AG04450 (cell line): ENCODE measurements at regions not wholly inside any gene's neighbourhood (a gene's known extent, or its start where the extent isn't known, plus 50 kb on each side); places are given as distances from the start of the nearest gene placed in this dataset.

ENCODE experiments used
- CTCF ChIA-PET: fragments of 300-600, 350-600 bp; formaldehyde crosslinking; extraction: SDS; loops from one replicate; lab custom pipeline; 2022; ENCODE audit warnings: antibody characterized with exemption, inconsistent platforms; lab: Charles Lee
- POLR2A ChIA-PET: fragments of 350-600 bp; formaldehyde crosslinking; extraction: SDS; loops from one replicate; lab custom pipeline; 2021; ENCODE audit warnings: antibody characterized with exemption, inconsistent platforms; lab: Yijun Ruan, JAX
- DNase-seq: peaks from one replicate; pipeline ENCODE4 v3.0.0-alpha.2; 2011; ENCODE audit warnings: low read depth, low spot score
- H3K27ac ChIP-seq: one replicate; pipeline ENCODE4 v1.5.1; 2012; ENCODE audit warnings: low read depth, low read length, control low read depth
- H3K27me3 ChIP-seq: one replicate; pipeline ENCODE4 v1.6.0; 2012; ENCODE audit warnings: low read length; ENCODE audit not compliant: control insufficient read depth, insufficient read depth
- H3K4me3 ChIP-seq: 2 replicates; pipeline ENCODE4 v1.5.1; 2011; ENCODE audit warnings: mild to moderate bottlenecking, low read depth, low read length, control low read depth
- H3K9me3 ChIP-seq: 2 replicates; pipeline ENCODE4 v1.5.1; 2012; ENCODE audit warnings: low read length; ENCODE audit not compliant: control insufficient read depth, insufficient read depth
- CTCF ChIP-seq: IDR thresholded peaks from 2 replicates; pipeline ENCODE4 v1.5.1; 2011; ENCODE audit warnings: low read depth, low read length, control low read depth, inconsistent platforms

- CTCF ChIA-PET = no interaction called here
- no peak overlapping the region for H3K27ac ChIP-seq
- TF ChIP-seq CTCF = no peak
- no peaks in the 10 kb centered on the region for H3K27me3 ChIP-seq
- H3K9me3 ChIP-seq = peaks cover 5% of the 10 kb centered on the region; the same call in 1 of the 2 replicates
- H3K4me3 ChIP-seq = no peak overlapping the region
- DNase-seq = no peak
- POLR2A ChIA-PET = no interaction called here
These were observed 1932.0 kb downstream of the SUCLG1 start for GRCh38 chr2:82527124-82527523.

- CTCF ChIA-PET = no interaction called here
- H3K27ac ChIP-seq = no peak overlapping the region
- POLR2A ChIA-PET = no interaction called here
- TF ChIP-seq CTCF = no peak
- H3K9me3 ChIP-seq = peaks cover 5% of the 10 kb centered on the region; the same call in 1 of the 2 replicates
- no peak overlapping the region for H3K4me3 ChIP-seq
- H3K27me3 ChIP-seq = no peaks in the 10 kb centered on the region
- DNase-seq = no peak
These were observed 1932.8 kb downstream of the SUCLG1 start for GRCh38 chr2:82526277-82526676.

GRCh38 chr2:82525744-82526143, 1933.3 kb downstream of the SUCLG1 start:
- Histone ChIP-seq H3K4me3 (no peak overlapping the region), H3K27ac (no peak overlapping the region), H3K9me3 (peaks cover 5% of the 10 kb centered on the region; the same call in 1 of the 2 replicates), H3K27me3 (no peaks in the 10 kb centered on the region)
- DNase-seq = no peak
- CTCF ChIA-PET = no interaction called here
- TF ChIP-seq CTCF = no peak
- POLR2A ChIA-PET = no interaction called here

GRCh38 chr2:82524826-82525225, 1934.3 kb downstream of the SUCLG1 start:
- no peak for DNase-seq
- CTCF ChIA-PET = interaction anchor here (0.6 kb wide), 1 partner anchor 39 kb away, joined by 3 read pairs; no protein-coding TSS in a partner anchor
- no peak overlapping the region for H3K27ac ChIP-seq
- POLR2A ChIA-PET = no interaction called here
- no peak overlapping the region for H3K4me3 ChIP-seq
- no peak for TF ChIP-seq CTCF
- H3K9me3 ChIP-seq = peaks cover 5% of the 10 kb centered on the region; the same call in 1 of the 2 replicates
- no peaks in the 10 kb centered on the region for H3K27me3 ChIP-seq

- H3K4me3 ChIP-seq = no peak overlapping the region
- CTCF ChIA-PET = no interaction called here
- H3K9me3 ChIP-seq = peaks cover 15% of the 10 kb centered on the region
- no peak overlapping the region for H3K27ac ChIP-seq
- POLR2A ChIA-PET = no interaction called here
- no peak for DNase-seq
- no peak for TF ChIP-seq CTCF
- H3K27me3 ChIP-seq = no peaks in the 10 kb centered on the region
These were observed 1947.2 kb downstream of the SUCLG1 start for GRCh38 chr2:82511894-82512293.
